ELF-1 (cell line): ENCODE measurements at regions not wholly inside any gene's neighbourhood (a gene's known extent, or its start where the extent isn't known, plus 50 kb on each side); places are given as distances from the start of the nearest gene placed in this dataset.
"Not testable (repeated sequence)": the region's sequence is repeated elsewhere in the genome, so short reads cannot be mapped to it uniquely, and the experiment has no call there.

Experiments
- DNase-seq: peaks from one replicate; pipeline ENCODE4 v3.0.0-alpha.2; 2016; ENCODE audit warnings: low read depth, low spot score

DNA sequence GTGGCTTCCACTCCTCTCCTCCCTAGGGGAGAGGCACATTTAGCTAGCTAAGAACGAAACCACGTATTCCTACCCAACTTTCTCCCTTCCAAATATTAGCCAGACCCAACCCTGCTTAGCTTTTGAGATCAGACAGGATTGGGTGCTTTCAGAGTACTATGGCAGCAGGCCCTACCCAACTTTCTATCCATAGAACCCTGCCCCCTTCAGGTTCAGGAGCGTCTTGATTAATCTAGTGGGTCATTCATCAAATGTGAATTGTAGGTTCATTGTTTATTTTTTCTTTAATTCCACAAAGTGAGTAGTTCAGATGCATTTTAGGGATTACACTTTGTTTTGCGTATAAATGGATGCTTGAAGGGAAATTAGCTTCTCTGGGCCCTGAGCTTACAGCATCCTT lies 188.3 kb downstream of the MIB1 start:
- no peak for DNase-seq

DNA sequence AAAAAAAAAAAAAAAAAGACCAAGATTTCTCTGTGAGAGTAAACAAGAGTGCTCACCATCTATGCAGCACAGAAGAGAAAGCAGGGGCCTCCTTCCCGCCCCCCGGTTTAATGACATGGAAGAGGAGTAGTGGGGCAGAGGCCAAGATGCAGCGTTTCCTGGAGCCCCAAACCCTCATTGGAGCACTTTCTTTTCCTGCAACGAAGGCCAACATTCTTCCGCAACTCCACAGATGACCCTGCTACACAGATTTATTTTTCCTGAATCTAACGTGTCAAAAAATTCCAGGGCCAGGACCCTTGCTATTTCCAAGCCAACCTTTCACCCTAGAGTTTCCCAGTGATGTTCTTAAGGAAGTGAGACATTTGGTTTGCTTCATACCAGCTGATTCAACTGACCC lies 189.6 kb downstream of the MIB1 start:
- no peak for DNase-seq

DNA sequence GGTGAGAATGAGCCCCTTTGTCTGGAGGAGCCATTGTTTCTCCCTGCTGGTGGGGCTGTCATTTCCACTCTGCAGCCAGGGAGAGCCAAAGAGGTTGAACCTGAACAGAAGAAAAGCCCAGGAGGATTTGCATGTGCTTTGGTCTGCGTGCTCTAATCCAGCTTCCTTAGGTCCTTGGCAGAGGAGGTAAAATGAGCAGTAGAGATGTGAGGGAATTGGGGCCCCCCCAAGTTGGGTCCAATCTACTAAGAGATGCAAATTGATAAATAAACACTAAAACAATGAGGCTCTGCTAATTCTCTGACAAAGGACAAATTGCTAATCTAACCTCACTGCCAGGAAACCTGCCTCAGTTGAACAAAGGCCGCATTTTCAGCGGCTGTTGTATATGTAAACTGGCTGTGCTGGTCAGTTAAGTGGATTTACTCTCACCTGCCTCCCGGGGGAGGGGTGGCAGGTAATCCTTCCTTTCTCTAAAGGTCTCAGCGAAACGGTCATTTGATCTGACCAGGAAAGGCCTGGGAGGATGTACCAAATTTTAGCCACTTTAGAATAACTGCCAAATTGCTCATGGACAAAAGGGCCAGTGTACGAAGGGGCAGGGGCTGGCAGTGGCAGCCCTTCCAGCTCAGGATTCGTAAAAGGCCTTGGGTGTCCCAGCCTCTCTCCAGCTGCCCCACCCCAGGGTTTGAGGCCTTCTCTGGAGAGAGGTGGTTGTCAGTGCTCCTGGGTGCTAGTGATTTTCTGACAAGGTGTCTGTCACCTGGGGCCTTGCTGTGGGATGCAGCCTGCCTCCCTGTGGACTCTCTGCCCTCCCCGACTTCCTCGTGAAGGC lies 193.6 kb downstream of the MIB1 start:
- DNase-seq, result peak; percentile 75

DNA sequence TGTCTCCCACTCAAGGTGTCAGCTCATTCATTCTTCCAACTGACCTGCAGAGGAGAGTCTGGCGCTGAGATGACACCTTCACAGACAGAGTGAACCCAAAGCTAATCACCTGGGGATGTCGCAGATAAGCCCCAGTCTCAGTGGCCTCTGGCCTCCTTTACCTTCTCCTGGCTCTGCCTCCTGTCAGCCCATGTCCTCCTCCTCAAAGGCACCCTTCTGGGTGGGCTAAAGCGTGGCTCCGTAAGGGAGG lies 194.1 kb downstream of the MIB1 start:
- peak; percentile 16 for DNase-seq

DNA sequence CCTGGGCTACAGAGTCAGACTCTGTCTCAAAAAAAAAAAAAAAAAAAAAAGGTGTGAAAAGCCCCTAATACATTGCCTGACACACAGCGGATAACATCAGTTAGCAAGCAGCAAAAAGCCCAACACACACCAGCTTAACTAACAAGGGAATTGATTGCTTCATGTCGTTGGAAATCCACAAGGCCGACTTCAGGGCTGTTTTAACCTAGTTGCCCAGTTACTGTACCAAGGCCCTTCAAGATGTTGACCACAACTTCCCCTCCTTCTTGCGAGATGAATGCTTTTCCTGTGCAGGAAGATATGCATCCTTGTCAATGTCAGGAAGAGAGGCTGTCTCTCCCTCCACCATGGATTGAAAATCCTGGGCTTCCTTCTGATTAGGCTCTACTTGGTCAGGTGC lies 202.9 kb downstream of the MIB1 start:
- DNase-seq, result no peak

DNA sequence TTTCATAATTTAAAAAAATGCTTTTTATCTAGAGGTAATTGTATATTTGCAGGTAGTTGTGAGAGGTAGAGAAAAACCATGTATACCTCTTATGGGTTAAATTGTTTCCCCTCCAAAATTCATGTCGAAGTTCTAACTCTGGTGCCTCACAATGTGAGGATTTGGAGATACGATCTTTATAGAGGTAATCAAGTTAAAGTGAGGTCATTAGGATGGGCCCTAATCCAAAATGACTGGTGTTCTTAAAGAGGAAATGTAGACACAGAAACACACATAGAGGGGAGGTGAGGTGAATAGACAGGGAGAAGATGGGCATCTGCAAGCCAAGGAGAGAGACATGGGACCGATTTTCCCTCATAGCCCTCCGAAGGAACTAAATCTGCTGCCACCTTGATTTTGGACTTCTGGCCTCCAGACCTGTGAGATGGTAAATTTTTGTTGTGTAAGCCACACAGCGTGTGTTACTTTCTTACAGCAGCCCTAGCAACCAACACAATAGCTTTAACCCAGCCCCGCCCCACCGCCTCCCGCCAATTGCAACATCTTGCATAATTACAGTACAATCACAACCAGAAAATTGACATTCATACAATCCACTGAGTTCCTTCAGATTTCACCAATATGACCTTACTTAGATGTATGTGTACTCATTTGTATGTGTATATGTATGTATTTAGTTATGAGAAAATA lies 208.9 kb downstream of the MIB1 start:
- no peak for DNase-seq

DNA sequence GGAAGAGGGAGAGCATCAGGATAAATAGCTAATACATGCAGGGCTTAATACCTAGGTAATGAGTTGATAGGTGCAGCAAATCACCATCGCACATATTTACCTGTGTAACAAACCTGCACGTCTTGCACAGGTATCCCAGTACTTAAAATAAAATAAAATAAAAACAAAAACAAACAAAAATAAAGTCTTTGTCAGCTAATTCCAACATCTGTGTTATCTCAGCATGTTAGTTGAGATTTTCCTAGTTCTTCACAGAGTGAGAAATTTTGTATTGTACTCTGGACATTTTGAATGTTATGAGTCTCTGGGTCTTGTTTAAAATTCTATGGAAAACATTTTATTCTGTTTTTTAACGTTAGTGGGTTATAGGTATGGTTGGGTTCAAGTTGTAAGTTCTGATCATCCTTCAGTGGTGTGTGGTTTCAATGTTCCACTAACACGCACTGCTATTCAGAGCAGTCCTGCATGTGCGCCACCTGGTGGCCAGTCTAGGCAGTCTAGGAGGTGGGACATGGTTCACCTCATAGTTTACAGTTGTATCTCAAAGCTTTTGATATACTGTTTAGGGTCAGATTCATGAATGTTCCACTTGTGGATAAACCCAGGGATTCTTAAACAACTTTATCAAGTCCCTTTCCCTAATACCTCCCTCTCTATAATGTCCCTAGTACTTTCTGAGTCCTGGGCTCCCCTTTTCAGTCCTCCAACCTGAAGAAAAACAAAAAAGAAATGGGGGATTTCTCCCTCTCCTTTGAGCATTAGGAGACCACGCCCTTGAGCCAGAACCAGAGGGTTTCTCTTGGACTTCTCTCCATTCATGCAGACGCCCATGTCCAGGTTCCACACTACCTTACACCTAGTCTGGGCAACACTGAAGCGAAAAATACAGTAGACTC lies 213.4 kb upstream of the GATA6 start:
- peak; percentile 46 for DNase-seq

DNA sequence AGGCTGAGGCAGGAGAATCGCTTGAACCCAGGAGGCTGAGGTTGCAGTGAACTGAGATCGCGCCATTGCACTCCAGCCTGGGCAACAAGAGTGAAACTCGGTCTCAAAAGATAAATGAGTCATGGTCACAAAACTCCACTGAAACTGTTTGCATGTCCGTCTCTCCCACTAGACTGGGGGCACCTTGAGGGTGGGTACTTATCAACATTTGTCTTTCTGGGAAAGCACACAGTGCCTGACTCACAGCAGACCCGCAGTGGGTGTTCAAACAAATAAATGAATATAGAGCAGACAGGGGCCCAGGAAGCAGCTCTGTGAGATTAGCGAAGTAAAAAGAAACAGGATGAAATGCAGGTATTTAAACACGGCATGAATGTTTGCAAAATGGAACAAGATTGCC lies 211.1 kb upstream of the GATA6 start:
- DNase-seq, result no peak

DNA sequence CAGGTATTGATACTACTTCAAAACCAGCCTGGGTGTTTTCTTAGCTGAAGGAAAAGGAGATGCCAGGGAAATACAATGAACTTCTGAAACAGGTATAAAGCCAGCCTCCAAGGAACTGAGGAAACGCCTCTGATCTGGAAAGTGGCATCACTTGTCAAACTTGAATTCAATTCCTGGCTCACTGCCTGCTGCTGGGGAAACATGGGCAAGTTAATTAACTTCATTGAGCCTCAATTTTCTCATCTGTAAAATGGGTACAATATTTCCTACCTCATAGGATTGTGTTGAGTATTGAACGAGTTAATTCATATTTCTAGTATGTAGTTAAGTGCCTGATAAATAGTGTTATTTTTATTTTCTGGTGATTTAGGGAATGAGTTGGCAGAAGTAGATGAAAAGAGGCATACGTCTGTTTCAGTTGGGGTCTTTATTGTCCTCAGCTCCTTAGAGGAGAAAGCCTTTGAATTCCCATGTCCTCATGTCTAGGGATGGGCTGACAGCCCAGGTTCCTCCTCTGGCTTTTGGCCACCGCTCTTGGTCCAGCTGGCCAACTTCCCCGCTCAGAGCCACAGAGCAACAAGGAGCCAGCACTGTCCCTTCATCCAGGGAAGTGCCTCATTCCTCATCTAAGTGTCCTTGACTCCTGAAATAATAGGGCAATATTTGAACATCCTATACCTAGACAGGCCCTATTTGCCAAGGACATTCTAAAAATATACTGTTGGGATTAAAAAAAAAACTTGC lies 210.5 kb upstream of the GATA6 start:
- DNase-seq, result no peak

DNA sequence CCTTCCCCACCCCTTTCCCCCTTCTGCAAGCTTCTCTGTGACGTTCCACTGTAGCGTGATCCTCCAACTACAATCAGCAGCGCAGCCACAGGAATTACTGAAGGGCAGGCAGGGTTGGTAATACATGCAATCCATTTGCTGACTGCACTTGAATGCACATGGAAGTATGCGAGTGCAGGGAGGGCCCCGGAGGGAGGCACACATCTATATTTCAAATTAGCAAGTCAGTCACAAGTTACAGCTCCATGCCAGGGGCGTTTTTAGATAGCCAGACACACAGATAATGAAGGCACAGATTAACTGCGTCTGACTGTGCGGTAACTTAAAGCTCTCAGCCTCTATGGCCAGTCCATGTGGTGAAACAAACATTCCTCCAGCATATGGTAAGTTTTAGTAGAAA lies 209.2 kb upstream of the GATA6 start:
- no peak for DNase-seq

DNA sequence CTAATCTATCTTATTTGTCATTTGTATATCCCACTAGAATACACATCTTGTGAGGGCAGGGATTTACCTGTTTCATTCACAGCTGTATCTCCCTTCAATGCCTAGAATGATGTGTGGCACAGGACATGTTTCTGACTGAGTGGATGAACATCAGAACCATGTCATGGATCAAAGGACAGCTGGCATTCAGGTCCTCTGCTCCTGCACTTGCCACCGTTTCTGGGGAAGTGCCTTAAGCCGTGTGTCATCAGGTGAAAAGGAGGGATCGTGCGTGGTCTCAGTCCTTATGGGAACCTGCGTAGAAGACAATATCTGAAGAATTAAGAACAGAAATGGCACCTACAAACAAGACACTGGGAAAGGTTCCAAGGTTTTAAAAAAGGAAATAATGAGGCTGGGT lies 206.1 kb upstream of the GATA6 start:
- no peak for DNase-seq

DNA sequence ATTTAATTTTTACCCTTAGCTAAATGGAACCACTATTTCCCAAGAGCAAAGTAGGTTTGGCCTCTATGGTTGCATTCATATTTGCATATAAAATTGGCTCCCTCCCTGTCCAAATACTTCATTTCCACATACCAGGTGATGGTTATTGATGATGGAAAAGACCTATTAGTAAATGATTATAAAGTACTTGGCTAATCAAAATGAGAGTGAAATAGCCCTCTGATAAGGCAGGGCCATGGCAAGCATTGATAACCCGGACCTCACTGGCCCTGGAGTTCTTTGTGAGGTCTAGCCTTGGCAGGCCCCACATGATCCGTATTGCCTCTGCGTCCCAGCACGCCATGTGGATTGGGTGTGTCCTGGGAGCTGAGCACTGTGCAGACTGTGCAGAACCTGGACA lies 201.1 kb upstream of the GATA6 start:
- DNase-seq, result no peak

DNA sequence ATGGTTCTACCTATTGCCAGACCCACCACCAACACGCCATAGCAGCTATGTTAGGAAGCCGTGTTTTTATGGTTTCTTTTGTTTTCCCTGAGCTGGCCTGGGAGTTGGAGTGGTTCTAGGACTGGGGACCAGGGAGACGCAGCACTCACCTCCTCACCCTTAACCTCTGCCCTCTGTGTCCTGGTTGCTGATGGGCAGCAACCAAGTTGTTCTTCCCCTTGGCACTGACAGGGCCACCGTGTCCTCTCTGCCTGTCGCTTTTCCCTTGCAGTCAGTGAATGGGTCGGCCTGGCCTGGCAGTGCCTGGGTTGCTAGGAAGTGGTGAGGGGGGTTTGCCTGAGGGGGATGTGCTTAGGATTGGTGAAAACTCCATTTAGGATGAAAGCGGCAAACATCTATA lies 197.1 kb upstream of the GATA6 start:
- no peak for DNase-seq

DNA sequence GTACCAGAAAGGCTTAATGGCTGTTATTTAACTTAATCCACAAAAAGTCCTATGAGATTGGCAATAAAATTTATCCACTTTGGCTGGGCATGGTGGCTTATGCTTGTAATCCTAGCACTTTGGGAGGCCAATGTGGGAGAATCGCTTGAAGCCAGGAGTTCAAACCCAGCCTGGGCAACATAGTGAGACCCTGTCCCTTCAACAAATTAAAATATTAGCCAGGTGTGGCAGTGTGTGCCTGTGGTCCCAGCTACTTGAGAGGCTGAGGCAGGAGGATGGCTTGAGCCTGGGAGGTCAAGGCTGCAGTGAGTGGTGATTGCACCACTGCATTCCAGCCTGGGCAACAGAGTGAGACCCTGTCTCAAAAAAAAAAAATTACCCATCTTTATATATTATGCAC lies 193.4 kb upstream of the GATA6 start:
- DNase-seq, result not testable (repeated sequence)

DNA sequence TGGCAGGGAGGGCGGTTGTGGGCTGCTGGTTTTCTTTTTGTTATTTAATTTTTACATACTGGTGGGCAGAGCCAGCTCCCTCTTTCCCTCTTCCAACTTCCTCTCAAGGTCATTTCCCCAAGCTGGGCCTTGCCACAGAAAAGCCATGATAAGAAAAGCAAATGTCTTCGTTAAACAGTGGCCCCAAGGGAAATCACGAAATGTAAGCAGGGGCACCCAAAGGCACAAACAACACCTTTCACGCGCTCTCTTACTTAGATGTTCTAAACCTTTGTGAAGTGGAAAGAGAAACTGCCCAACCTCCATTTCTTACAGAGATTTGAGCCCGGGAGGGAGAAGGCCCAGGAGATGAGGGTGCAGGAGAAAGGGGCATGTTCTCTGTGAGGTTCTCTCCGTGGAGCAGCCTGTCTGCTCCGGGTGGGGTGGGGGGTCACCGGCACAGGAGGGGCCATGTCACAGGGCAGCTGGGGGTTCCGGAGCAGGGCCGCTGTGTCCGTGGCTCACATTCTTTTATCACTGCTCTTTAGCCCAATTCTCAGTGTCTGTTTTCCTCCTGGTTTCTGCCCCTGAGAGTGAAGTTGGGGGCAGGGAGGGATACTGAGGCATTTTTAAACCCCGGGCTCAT lies 190.7 kb upstream of the GATA6 start:
- DNase-seq, result no peak

DNA sequence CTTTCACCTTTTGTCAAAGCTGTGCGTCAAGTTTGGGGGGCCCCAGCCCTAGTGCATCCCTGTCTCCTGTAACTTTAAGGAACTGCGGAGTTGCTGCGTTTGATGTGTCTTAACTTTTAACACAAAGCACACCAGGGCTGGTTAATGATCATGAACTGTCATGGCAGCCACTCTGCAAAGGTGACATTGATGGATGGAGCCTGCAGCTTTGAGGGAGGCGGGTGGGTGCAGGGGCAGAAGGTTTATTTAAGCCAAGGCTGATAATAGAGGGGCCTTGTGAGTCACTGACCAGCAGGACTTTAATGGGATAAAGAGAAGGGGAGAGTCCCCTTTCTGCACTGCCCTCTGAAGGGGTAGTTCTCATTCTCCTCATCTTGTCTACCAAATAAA lies 190.2 kb upstream of the GATA6 start:
- DNase-seq, result peak; percentile 79

DNA sequence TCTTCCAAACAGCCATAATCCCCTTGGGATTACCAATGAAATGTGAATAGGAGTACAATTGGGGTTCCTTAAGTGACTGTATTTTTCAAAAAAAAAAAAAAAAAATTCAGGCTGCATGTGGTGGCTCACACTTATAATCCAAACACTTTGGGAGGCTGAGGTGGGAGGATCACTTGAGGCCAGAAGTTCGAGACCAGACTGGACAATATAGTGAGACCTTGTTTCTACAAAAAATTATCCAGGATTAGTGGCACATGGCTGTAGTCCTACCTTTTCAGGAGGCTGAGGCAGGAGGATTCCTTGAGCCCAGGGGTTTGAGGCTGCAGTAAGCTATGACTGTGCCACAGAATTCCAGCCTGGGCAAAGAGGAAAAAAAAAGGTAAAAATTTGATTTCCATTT lies 189.6 kb upstream of the GATA6 start:
- DNase-seq, result no peak

DNA sequence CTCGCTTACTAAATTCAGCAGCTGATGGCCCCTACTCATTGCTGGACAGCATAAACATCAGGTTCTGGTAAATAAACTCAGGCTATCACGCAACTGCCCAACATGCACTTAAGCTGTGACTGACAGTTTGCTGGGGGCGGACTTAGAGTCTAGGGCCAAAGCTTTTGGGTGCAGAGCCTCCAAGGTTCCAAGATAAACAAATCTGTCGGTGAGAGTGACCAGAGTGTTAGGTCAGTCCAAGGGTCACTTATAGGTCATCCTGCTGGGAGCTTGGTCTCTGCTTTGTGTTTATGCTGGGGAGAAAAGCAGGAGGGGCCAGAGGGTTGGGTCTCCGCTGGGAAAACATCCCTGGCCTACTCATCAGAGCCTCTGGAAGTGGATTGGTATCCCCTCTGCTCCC lies 188.6 kb upstream of the GATA6 start:
- DNase-seq, result peak; percentile 84

DNA sequence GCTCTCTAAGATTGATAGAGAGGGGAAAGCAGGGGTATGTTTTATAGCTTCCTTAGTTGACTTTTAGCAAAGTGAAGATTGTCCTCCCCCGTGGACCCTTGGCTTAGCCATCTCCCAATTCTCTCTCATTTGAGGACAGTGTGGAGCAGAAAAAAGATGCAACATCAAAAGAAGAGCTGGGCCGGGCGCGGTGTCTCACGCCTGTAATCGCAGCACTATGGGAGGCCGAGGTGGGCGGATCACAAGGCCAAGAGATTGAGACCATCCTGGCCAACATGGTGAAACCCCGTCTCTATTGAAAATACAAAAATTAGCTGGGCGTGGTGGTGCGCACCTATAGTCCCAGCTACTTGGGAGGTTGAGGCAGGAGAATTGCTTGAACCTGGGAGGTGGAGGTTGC lies 187.9 kb upstream of the GATA6 start:
- not testable (repeated sequence) for DNase-seq

DNA sequence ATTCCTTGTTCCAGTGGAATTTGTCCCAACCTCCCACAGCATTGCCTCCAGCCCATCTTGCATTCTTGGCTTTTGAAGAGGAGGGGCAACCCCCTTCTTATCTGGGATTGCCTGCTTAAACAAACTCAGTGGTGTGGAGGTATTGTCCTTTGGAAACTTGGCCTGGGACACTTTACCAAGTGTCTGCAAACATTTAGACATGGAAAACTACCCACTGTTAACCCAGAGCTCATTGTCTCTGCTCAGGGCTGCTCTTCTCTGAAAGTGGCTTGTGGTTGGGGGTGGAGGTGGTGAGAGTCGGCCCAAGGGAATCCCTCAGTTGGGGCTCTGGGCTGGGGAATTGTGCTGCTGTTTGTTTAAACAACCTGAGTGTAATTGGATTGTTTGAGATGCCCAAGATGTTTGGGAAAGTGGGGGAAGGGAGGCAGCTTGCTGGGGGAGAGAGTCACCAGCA lies 178.3 kb upstream of the GATA6 start:
- DNase-seq, result peak; percentile 93

DNA sequence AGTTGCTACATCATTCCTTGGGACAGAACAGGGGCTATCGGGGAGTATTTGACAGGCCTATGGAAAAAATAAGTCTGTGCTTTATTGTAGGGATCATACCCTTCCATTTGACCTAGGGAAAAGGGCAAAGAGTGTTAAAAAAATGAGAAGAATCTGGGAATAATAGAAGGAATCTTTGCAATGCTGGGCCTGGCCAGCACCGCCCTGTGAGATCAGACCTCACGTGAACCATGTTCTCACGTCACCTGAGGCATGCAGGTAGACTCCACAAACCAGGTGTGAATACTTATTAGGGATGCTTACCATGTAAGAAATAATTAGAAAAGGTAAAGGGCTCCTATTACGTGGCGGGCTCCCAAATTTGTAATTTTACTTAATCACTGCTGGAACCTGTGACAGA lies 177.5 kb upstream of the GATA6 start:
- DNase-seq, result peak; percentile 64
